CD4-positive, alpha-beta T cell (primary cell): ENCODE measurements at regions not wholly inside any gene's neighbourhood (a gene's known extent, or its start where the extent isn't known, plus 50 kb on each side); places are given as distances from the start of the nearest gene placed in this dataset.

Experiments used
- ATAC-seq: fragments of 200-7000 bp; cut with Tn5 transposase; one replicate; pipeline ENCODE4 v1.10.0; 2022; ENCODE audit warnings: mild to moderate bottlenecking; ENCODE audit not compliant: poor library complexity
- CTCF ChIA-PET: fragments of 350-600 bp; sonication (Branson Sonifier 250); formaldehyde crosslinking; loops from one replicate; lab custom pipeline; 2021; ENCODE audit warnings: antibody characterized with exemption, inconsistent platforms; lab: Charles Lee
- POLR2A ChIA-PET: fragments of 350-600 bp; sonication (Branson Sonifier 250); formaldehyde crosslinking; loops from one replicate; lab custom pipeline; 2021; ENCODE audit warnings: antibody characterized with exemption, inconsistent platforms; lab: Charles Lee
- DNase-seq, 14 experiments: peaks; one replicate each; pipeline ENCODE4 v3.0.0-alpha.2; 2013 to 2020; ENCODE audit warnings: mixed read lengths in 2 of 14
- H3K27ac ChIP-seq, 2 donors: one replicate each; pipeline versions ENCODE4 v1.5.1 to v1.7.0; 2013; ENCODE audit warnings: low read length in 2 of 2, low read depth in 1 of 2, mild to moderate bottlenecking in 1 of 2
- H3K27me3 ChIP-seq, 2 experiments: 1 replicate in 1 of 2; 2 replicates in 1 of 2; pipeline versions ENCODE4 v1.6.1 to v1.7.0; 2013; ENCODE audit warnings: low read length in 2 of 2, control low read depth in 1 of 2, mild to moderate bottlenecking in 1 of 2, moderate library complexity in 1 of 2; ENCODE audit not compliant: insufficient read depth in 2 of 2, control insufficient read depth in 1 of 2
- H3K36me3 ChIP-seq: one replicate; pipeline ENCODE4 v1.6.1; 2013; ENCODE audit warnings: low read length, control low read depth; ENCODE audit not compliant: insufficient read depth
- H3K4me1 ChIP-seq: one replicate; pipeline ENCODE4 v1.6.1; 2013; ENCODE audit warnings: low read length, control low read depth; ENCODE audit not compliant: insufficient read depth
- H3K4me3 ChIP-seq: one replicate; pipeline ENCODE4 v1.5.1; 2013; ENCODE audit warnings: mild to moderate bottlenecking, low read length, moderate library complexity
- H3K9me3 ChIP-seq, 2 experiments: 1 replicate in 1 of 2; 2 replicates in 1 of 2; pipeline versions ENCODE4 v1.6.1 to v1.7.0; 2013; ENCODE audit warnings: low read length in 2 of 2, mild to moderate bottlenecking in 2 of 2, control low read depth in 1 of 2, moderate library complexity in 1 of 2; ENCODE audit not compliant: control insufficient read depth in 1 of 2, insufficient read depth in 1 of 2
- H3K27ac Mint-ChIP-seq: one replicate; pipeline ENCODE4 v1.8.0; 2020; ENCODE audit warnings: mixed read lengths
- H3K27me3 Mint-ChIP-seq: one replicate; pipeline ENCODE4 v1.8.0; 2021; ENCODE audit warnings: mixed read lengths
- H3K36me3 Mint-ChIP-seq: one replicate; pipeline ENCODE4 v1.8.0; 2021; ENCODE audit warnings: low read depth, mixed read lengths
- H3K4me1 Mint-ChIP-seq: one replicate; pipeline ENCODE4 v1.8.0; 2021; ENCODE audit warnings: low read depth, mixed read lengths
- H3K4me3 Mint-ChIP-seq: one replicate; pipeline ENCODE4 v1.8.0; 2020; ENCODE audit warnings: mild to moderate bottlenecking, mixed read lengths
- H3K9me3 Mint-ChIP-seq: one replicate; pipeline ENCODE4 v1.8.0; 2020; ENCODE audit warnings: mixed read lengths
- intact Hi-C, 2 experiments: fragments of 100-400 bp; cut with DNase I in 1 of 2; cut with micrococcal nuclease in 1 of 2; formaldehyde crosslinking; loops; one replicate each; pipeline versions ENCODE4 v1.15.1 to v1.9.0; 2023 to 2025; cut with DNase I, micrococcal nuclease
- TF ChIP-seq, protein P1 (sequence below): fragments of 200-600 bp; IDR thresholded peaks from one replicate; pipeline ENCODE4 v1.8.0; 2022; ENCODE audit warnings: antibody characterized with exemption, mild to moderate bottlenecking

DNA sequence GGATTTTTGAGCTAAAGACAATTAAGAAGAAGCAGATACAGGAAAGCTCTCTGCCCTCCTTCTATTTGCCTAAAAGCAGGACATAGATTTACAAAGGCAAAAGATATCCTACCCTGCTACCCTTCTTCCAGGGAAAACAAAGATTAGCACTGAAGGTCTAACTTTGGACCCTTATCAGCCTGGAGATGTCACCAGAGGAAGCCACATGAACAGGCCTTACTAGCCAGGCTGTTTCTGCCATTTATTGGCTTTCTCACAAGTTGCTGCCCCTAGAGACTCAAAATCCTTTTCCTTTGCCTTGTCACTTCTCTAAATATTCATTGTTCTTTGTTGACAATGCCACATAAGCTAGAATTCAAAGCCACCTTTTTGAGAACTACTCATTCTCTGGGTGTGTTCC is 147.3 kb downstream of the B3GNT2 start:
- no peaks in the 10 kb centered on the region for H3K4me1 Mint-ChIP-seq
- H3K27me3 Mint-ChIP-seq, result no peaks in the 10 kb centered on the region
- Histone ChIP-seq H3K4me1 (no peaks in the 10 kb centered on the region), H3K27me3 (no peaks in the 10 kb centered on the region), H3K9me3 (no peaks in the 10 kb centered on the region), H3K4me3 (no peak overlapping the region), H3K36me3 (no peaks in the 10 kb centered on the region), H3K27ac (no peak overlapping the region)
- ChIA-PET CTCF (no interaction called here), POLR2A (no interaction called here)
- TF ChIP-seq, protein P1, sequence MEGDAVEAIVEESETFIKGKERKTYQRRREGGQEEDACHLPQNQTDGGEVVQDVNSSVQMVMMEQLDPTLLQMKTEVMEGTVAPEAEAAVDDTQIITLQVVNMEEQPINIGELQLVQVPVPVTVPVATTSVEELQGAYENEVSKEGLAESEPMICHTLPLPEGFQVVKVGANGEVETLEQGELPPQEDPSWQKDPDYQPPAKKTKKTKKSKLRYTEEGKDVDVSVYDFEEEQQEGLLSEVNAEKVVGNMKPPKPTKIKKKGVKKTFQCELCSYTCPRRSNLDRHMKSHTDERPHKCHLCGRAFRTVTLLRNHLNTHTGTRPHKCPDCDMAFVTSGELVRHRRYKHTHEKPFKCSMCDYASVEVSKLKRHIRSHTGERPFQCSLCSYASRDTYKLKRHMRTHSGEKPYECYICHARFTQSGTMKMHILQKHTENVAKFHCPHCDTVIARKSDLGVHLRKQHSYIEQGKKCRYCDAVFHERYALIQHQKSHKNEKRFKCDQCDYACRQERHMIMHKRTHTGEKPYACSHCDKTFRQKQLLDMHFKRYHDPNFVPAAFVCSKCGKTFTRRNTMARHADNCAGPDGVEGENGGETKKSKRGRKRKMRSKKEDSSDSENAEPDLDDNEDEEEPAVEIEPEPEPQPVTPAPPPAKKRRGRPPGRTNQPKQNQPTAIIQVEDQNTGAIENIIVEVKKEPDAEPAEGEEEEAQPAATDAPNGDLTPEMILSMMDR, result no peak
- H3K9me3 Mint-ChIP-seq, result no peaks in the 10 kb centered on the region
- DNase-seq (no peak), ATAC-seq (no peak)
- H3K36me3 Mint-ChIP-seq, result no peaks in the 10 kb centered on the region
- H3K27ac Mint-ChIP-seq, result no peak overlapping the region
- H3K4me3 Mint-ChIP-seq, result no peak overlapping the region
- intact Hi-C loops, result loop anchor here in 1 of 2 experiments (5.0 kb wide), 1 partner anchor 426 kb away; no protein-coding TSS in a partner anchor

DNA sequence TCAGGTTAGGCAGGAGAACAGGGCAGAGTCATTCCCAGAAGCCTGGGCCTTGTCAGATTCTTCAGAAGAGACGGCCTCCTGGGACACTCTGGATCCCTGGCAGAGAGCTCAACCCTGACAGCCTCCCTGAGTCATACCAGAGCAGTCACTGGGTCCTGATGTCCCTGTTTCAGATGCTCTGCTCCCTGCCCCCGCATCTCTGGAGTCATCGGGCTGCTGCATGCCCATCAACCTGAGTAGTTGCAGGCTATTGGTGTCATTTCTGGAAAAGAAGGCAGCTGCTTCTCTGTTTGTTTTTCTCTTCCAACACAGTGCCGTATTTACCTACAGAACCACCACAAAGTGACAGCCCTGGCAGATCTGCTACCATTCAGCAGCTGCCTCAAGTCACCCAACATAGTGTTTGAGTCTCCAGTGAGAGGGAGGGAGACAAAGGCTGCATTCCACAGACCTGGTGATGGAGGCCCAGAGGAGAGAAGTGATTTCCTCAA is 145.1 kb downstream of the B3GNT2 start:
- Histone ChIP-seq H3K27ac (no peak overlapping the region), H3K27me3 (no peaks in the 10 kb centered on the region), H3K36me3 (no peaks in the 10 kb centered on the region), H3K4me1 (no peaks in the 10 kb centered on the region), H3K9me3 (no peaks in the 10 kb centered on the region), H3K4me3 (no peak overlapping the region)
- CTCF ChIA-PET, result no interaction called here
- no peak overlapping the region for H3K4me3 Mint-ChIP-seq
- ATAC-seq (no peak), DNase-seq (no peak)
- no peaks in the 10 kb centered on the region for H3K4me1 Mint-ChIP-seq
- no peaks in the 10 kb centered on the region for H3K36me3 Mint-ChIP-seq
- no peak overlapping the region for H3K27ac Mint-ChIP-seq
- TF ChIP-seq, protein P1, result no peak
- H3K27me3 Mint-ChIP-seq, result no peaks in the 10 kb centered on the region
- POLR2A ChIA-PET, result no interaction called here
- H3K9me3 Mint-ChIP-seq, result no peaks in the 10 kb centered on the region
- intact Hi-C loops, result loop anchor here in 1 of 2 experiments (5.0 kb wide), 1 partner anchor 424 kb away; no protein-coding TSS in a partner anchor

DNA sequence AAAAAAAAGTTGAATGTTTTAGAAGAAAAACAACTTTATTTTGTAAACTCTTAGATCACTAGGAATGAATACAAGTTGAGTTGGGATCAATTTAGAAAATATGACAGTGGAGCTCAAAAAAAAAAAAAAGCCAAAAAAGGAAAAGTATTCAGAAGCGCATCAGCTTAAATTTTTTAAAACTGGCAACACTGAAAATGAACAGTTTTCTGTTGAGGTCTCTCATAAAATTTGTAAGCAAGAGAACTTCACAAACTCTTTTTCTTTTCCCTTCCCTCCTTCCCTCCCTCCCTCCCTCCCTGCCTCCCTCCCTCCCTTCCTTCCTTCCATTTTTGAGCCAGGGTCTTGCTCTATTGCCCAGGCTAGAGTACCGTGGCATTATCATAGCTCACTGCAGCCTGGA is 143.9 kb downstream of the B3GNT2 start:
- Histone ChIP-seq H3K36me3 (no peaks in the 10 kb centered on the region), H3K4me3 (no peak overlapping the region), H3K9me3 (no peaks in the 10 kb centered on the region), H3K27me3 (no peaks in the 10 kb centered on the region), H3K4me1 (no peaks in the 10 kb centered on the region), H3K27ac (no peak overlapping the region)
- Mint-ChIP-seq H3K27ac (no peak overlapping the region), H3K9me3 (no peaks in the 10 kb centered on the region), H3K27me3 (no peaks in the 10 kb centered on the region), H3K4me1 (no peaks in the 10 kb centered on the region), H3K4me3 (no peak overlapping the region), H3K36me3 (no peaks in the 10 kb centered on the region)
- TF ChIP-seq, protein P1, result no peak
- intact Hi-C loops, result loop anchor here in 1 of 2 experiments (5.0 kb wide), 1 partner anchor 423 kb away; no protein-coding TSS in a partner anchor
- CTCF ChIA-PET, result interaction anchor here (0.6 to 0.7 kb wide), 2 partner anchors 12 to 318 kb away, joined by 3 read pairs; no protein-coding TSS in a partner anchor
- ATAC-seq (no peak), DNase-seq (no peak)
- POLR2A ChIA-PET, result no interaction called here
